H9 (cell line): ENCODE measurements at regions not wholly inside any gene's neighbourhood (a gene's known extent, or its start where the extent isn't known, plus 50 kb on each side); places are given as distances from the start of the nearest gene placed in this dataset.

Experiments
- DNase-seq: peaks from one replicate; pipeline ENCODE4 v3.0.0-alpha.2; 2017
- H2AFZ ChIP-seq: one replicate; pipeline ENCODE4 v1.6.1; 2013; ENCODE audit warnings: mild to moderate bottlenecking, low read length, control low read depth, moderate library complexity
- H2AK5ac ChIP-seq: 2 replicates; pipeline ENCODE4 v1.6.1; 2013; ENCODE audit warnings: low read length, control low read depth, mixed read lengths; ENCODE audit not compliant: insufficient read length
- H2BK120ac ChIP-seq: one replicate; pipeline ENCODE4 v1.6.1; 2013; ENCODE audit warnings: low read depth, mild to moderate bottlenecking, low read length, control low read depth, inconsistent platforms; ENCODE audit not compliant: poor library complexity, severe bottlenecking
- H2BK12ac ChIP-seq: 2 replicates; pipeline ENCODE4 v1.6.1; 2013; ENCODE audit warnings: low read length, control low read depth, mixed read lengths, low read depth; ENCODE audit not compliant: insufficient read length
- H2BK15ac ChIP-seq: 2 replicates; pipeline ENCODE4 v1.6.1; 2013; ENCODE audit warnings: low read depth, low read length, control low read depth
- H2BK20ac ChIP-seq: one replicate; pipeline ENCODE4 v1.6.1; 2013; ENCODE audit warnings: low read depth, mild to moderate bottlenecking, low read length, control low read depth, inconsistent platforms; ENCODE audit not compliant: poor library complexity, severe bottlenecking
- H2BK5ac ChIP-seq: 2 replicates; pipeline ENCODE4 v1.6.1; 2013; ENCODE audit warnings: low read length, control low read depth, mixed read lengths; ENCODE audit not compliant: insufficient read length
- H3K14ac ChIP-seq: 2 replicates; pipeline ENCODE4 v1.6.1; 2013; ENCODE audit warnings: low read length, control low read depth; ENCODE audit not compliant: insufficient read depth
- H3K18ac ChIP-seq: 2 replicates; pipeline ENCODE4 v1.6.1; 2013; ENCODE audit warnings: low read depth, mild to moderate bottlenecking, mixed read lengths, low read length, control low read depth; ENCODE audit not compliant: insufficient read length
- H3K23ac ChIP-seq: 2 replicates; pipeline ENCODE4 v1.6.1; 2013; ENCODE audit warnings: low read length, control low read depth, mixed read lengths, low read depth; ENCODE audit not compliant: insufficient read length
- H3K23me2 ChIP-seq: 2 replicates; pipeline ENCODE4 v1.6.1; 2013; ENCODE audit warnings: low read depth, mild to moderate bottlenecking, mixed read lengths, low read length, control low read depth; ENCODE audit not compliant: insufficient read length, poor library complexity, severe bottlenecking
- H3K27ac ChIP-seq: 2 replicates; pipeline ENCODE4 v1.5.1; 2013; ENCODE audit warnings: low read length, control low read depth, mixed read lengths, low read depth; ENCODE audit not compliant: insufficient read length
- H3K27me3 ChIP-seq: 2 replicates; pipeline ENCODE4 v1.6.1; 2013; ENCODE audit warnings: low read length, control low read depth, inconsistent platforms; ENCODE audit not compliant: insufficient read depth
- H3K4ac ChIP-seq: 2 replicates; pipeline ENCODE4 v1.6.1; 2013; ENCODE audit warnings: low read depth, mild to moderate bottlenecking, control low read depth, inconsistent platforms, low read length, moderate library complexity
- H3K4me1 ChIP-seq: 2 replicates; pipeline ENCODE4 v1.6.1; 2013; ENCODE audit warnings: low read length, control low read depth, inconsistent platforms; ENCODE audit not compliant: insufficient read depth
- H3K4me2 ChIP-seq: 2 replicates; pipeline ENCODE4 v1.6.1; 2013; ENCODE audit warnings: low read length, control low read depth, mixed read lengths; ENCODE audit not compliant: insufficient read length, insufficient read depth
- H3K56ac ChIP-seq: 2 replicates; pipeline ENCODE4 v1.6.1; 2013; ENCODE audit warnings: low read depth, mild to moderate bottlenecking, mixed read lengths, low read length, control low read depth; ENCODE audit not compliant: insufficient read length
- H3K79me1 ChIP-seq: 2 replicates; pipeline ENCODE4 v1.6.1; 2013; ENCODE audit warnings: low read depth, mild to moderate bottlenecking, moderate library complexity, low read length, control low read depth, inconsistent platforms; ENCODE audit not compliant: insufficient read depth, poor library complexity, severe bottlenecking
- H3K79me2 ChIP-seq: 2 replicates; pipeline ENCODE4 v1.6.1; 2013; ENCODE audit warnings: low read length, control low read depth, inconsistent platforms; ENCODE audit not compliant: insufficient read depth
- H3K9ac ChIP-seq: 2 replicates; pipeline ENCODE4 v1.6.1; 2013; ENCODE audit warnings: low read length, control low read depth, mixed read lengths; ENCODE audit not compliant: insufficient read length; ENCODE audit errors: extremely low read depth
- H3K9me3 ChIP-seq: one replicate; pipeline ENCODE4 v1.6.1; 2013; ENCODE audit warnings: low read depth, low read length, inconsistent platforms; ENCODE audit not compliant: control insufficient read depth
- H3T11ph ChIP-seq: one replicate; pipeline ENCODE4 v1.6.1; 2013; ENCODE audit warnings: mild to moderate bottlenecking, low read length, control low read depth, inconsistent platforms
- H4K20me1 ChIP-seq: one replicate; pipeline ENCODE4 v1.6.1; 2013; ENCODE audit not compliant: control insufficient read depth, insufficient read length, insufficient read depth
- H4K5ac ChIP-seq: 2 replicates; pipeline ENCODE4 v1.6.1; 2013; ENCODE audit warnings: low read depth, mild to moderate bottlenecking, mixed read lengths, low read length, control low read depth; ENCODE audit not compliant: insufficient read length
- H4K8ac ChIP-seq: replicated peaks from 2 replicates; pipeline ENCODE4 v1.6.1; 2013; ENCODE audit warnings: low read length, control low read depth, mixed read lengths, low read depth; ENCODE audit not compliant: insufficient read length
- H4K91ac ChIP-seq: 2 replicates; pipeline ENCODE4 v1.6.1; 2013; ENCODE audit warnings: low read depth, mild to moderate bottlenecking, moderate library complexity, mixed read lengths, low read length, control low read depth; ENCODE audit not compliant: insufficient read length
- H3K27ac Mint-ChIP-seq, 3 experiments: 2 replicates in 2 of 3; 3 replicates in 1 of 3; pipeline ENCODE4 v1.8.0; 2020 to 2021; ENCODE audit warnings: mixed read lengths in 3 of 3, mild to moderate bottlenecking in 1 of 3, moderate library complexity in 1 of 3
- H3K27me3 Mint-ChIP-seq: 2 replicates; pipeline ENCODE4 v1.8.0; 2021; ENCODE audit warnings: low read depth, mild to moderate bottlenecking, moderate library complexity, mixed read lengths
- H3K36me3 Mint-ChIP-seq, 3 experiments: 2 replicates in 2 of 3; 3 replicates in 1 of 3; pipeline ENCODE4 v1.8.0; 2020 to 2021; ENCODE audit warnings: low read depth in 3 of 3, mixed read lengths in 3 of 3; ENCODE audit not compliant: insufficient read depth in 1 of 3
- H3K4me1 Mint-ChIP-seq, 2 experiments: 2 replicates each; pipeline ENCODE4 v1.8.0; 2020; ENCODE audit warnings: mixed read lengths in 2 of 2
- H3K4me3 Mint-ChIP-seq, 2 experiments: 2 replicates in 1 of 2; 3 replicates in 1 of 2; pipeline ENCODE4 v1.8.0; 2020 to 2021; ENCODE audit warnings: mild to moderate bottlenecking in 2 of 2, mixed read lengths in 2 of 2, moderate library complexity in 1 of 2
- H3K9me3 Mint-ChIP-seq, 2 experiments: 2 replicates in 1 of 2; 3 replicates in 1 of 2; pipeline ENCODE4 v1.8.0; 2020; ENCODE audit warnings: mild to moderate bottlenecking in 2 of 2, mixed read lengths in 2 of 2, moderate library complexity in 1 of 2
- WGBS: extraction: QIAGEN DNeasy Blood & Tissue Kit; methylation state at CpG from one replicate; pipeline ENCODE4 v1.1.7; 2013; ENCODE audit warnings: missing lambda C conversion rate, low lambda C conversion rate, mixed read lengths; ENCODE audit not compliant: insufficient read length; ENCODE audit errors: extremely low coverage; 5-methylcytosine and 5-hydroxymethylcytosine counted together
- TF ChIP-seq, protein P1 (sequence below): fragments of 200-600 bp; sonication (generic); conservative IDR thresholded peaks from 3 replicates; pipeline ENCODE4 v1.8.0; 2021; ENCODE audit warnings: antibody characterized with exemption, mild to moderate bottlenecking

DNA sequence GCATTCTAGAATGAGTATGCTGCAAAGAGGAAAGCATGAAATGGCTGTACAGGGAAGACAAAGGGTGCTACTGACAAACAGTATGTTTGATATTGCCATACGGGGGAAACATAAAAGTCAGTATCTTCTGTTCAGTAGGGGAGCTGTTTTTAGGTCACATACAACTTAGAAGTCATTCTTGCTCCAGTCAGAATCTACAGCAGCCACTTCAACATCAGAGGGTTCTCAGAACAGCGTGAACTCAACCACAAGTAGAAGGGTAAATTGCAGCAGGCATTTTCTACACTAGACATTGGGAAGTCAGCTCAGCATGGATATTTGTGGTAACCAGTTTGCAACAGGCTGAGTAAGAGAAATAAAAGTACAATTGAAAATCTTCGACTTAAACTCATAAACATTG lies 1241.8 kb upstream of the GOT2 start:
- H3K27ac ChIP-seq = no peak overlapping the region
- H3K18ac ChIP-seq = no peak overlapping the region
- H2BK5ac ChIP-seq = no peak overlapping the region
- no peak for DNase-seq
- WGBS = no CpG with 5 or more reads among the region's 3 CpGs
- H3K4me1 ChIP-seq = no peaks in the 10 kb centered on the region; the same call in 1 of the 2 replicates
- Mint-ChIP-seq H3K27ac (no peak overlapping the region), H3K36me3 (peaks cover 4 to 11% (median 5%) of the 10 kb centered on the region in 3 experiments; a peak in 6 of 7 replicates), H3K9me3 (peaks cover 0 to 13% of the 10 kb centered on the region in 2 experiments; a peak in 4 of 5 replicates), H3K4me1 (peaks cover 0 to 4% of the 10 kb centered on the region in 2 experiments; a peak in 1 of 4 replicates), H3K4me3 (no peak overlapping the region), H3K27me3 (no peaks in the 10 kb centered on the region)
- no peaks in the 10 kb centered on the region for H3K9me3 ChIP-seq
- no peak overlapping the region for H2BK12ac ChIP-seq
- H2AK5ac ChIP-seq = no peak overlapping the region
- H4K20me1 ChIP-seq = no peaks in the 10 kb centered on the region
- no peak overlapping the region for H3K56ac ChIP-seq
- no peak overlapping the region for H4K8ac ChIP-seq
- H2BK20ac ChIP-seq = no peak overlapping the region
- H4K5ac ChIP-seq = no peak overlapping the region
- H3K79me2 ChIP-seq = no peaks in the 10 kb centered on the region
- no peak overlapping the region for H2BK120ac ChIP-seq
- H3K4ac ChIP-seq = no peak overlapping the region
- H2BK15ac ChIP-seq = no peak overlapping the region
- no peak overlapping the region for H3K9ac ChIP-seq
- no peak overlapping the region for H4K91ac ChIP-seq
- H3T11ph ChIP-seq = no peak overlapping the region
- TF ChIP-seq, protein P1, sequence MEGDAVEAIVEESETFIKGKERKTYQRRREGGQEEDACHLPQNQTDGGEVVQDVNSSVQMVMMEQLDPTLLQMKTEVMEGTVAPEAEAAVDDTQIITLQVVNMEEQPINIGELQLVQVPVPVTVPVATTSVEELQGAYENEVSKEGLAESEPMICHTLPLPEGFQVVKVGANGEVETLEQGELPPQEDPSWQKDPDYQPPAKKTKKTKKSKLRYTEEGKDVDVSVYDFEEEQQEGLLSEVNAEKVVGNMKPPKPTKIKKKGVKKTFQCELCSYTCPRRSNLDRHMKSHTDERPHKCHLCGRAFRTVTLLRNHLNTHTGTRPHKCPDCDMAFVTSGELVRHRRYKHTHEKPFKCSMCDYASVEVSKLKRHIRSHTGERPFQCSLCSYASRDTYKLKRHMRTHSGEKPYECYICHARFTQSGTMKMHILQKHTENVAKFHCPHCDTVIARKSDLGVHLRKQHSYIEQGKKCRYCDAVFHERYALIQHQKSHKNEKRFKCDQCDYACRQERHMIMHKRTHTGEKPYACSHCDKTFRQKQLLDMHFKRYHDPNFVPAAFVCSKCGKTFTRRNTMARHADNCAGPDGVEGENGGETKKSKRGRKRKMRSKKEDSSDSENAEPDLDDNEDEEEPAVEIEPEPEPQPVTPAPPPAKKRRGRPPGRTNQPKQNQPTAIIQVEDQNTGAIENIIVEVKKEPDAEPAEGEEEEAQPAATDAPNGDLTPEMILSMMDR = no peak
- H2AFZ ChIP-seq = no peak overlapping the region
- H3K14ac ChIP-seq = no peak overlapping the region
- H3K23ac ChIP-seq = no peak overlapping the region
- no peaks in the 10 kb centered on the region for H3K23me2 ChIP-seq
- no peaks in the 10 kb centered on the region for H3K27me3 ChIP-seq
- no peaks in the 10 kb centered on the region for H3K79me1 ChIP-seq
- H3K4me2 ChIP-seq = no peak overlapping the region
